AG20443 (cell line): ENCODE measurements at regions not wholly inside any gene's neighbourhood (a gene's known extent, or its start where the extent isn't known, plus 50 kb on each side); places are given as distances from the start of the nearest gene placed in this dataset.
"Not testable (repeated sequence)": the region's sequence is repeated elsewhere in the genome, so short reads cannot be mapped to it uniquely, and the experiment has no call there.

Source experiments
- DNase-seq: peaks from one replicate; pipeline ENCODE4 v3.0.0; 2012; ENCODE audit warnings: low spot score, mixed read lengths

DNA sequence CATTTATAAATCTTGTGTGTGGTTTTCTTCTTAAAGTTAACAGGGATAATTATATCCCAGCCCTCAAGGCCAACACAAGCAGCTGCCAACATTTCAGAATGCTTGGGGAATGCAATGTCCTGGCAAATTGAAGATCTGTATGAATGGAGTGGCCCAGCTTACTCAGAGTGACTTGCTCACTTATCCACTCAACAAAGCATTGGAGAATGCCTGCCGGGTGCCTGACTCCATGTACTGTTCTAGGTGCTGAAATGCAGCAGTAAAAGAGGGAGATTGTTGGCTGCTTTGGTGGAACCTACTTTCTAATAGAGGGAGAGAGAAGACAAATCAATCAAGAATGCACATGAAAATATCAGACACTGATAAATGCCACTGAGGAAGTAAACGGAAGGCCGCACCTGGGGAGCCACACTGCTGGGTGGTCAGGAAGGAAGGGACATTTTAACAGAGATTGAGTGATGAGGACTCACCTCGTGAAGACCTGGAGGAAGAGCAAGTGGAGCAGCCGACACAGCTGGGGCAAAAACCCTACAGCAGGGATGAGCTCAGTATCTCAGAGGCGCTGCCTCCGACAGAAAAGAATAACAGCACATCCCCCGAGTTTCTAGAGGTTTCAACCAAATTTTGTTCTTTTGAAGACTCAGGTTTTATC lies 61.2 kb upstream of the VASH1 start:
- DNase-seq, result no peak

- no peak for DNase-seq
Measured at GRCh38 chr14:76701436-76701835, 59.8 kb upstream of the VASH1 start.

GRCh38 chr14:76701981-76702380 lies 59.3 kb upstream of the VASH1 start:
- no peak for DNase-seq

GRCh38 chr14:76705214-76705613 lies 56.1 kb upstream of the VASH1 start:
- no peak for DNase-seq

DNA sequence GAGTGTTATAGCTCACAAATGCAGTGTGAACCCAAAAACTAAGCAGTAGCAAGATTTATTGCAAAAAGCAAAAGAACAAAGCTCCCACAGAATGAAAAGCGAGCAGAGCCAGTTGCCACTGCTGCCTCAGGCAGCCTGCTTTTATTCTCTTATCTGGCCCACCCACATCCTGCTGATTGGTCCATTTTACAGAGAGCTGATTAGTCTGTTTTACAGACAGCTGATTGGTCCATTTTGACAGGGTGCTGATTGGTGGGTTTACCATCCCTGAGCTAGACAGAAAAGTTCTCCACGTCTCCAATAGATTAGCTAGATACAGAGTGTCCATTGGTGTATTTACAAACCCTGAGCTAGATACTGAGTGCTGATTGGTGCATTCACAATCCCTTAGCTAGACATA lies 55.1 kb upstream of the VASH1 start:
- DNase-seq, result not testable (repeated sequence)

DNA sequence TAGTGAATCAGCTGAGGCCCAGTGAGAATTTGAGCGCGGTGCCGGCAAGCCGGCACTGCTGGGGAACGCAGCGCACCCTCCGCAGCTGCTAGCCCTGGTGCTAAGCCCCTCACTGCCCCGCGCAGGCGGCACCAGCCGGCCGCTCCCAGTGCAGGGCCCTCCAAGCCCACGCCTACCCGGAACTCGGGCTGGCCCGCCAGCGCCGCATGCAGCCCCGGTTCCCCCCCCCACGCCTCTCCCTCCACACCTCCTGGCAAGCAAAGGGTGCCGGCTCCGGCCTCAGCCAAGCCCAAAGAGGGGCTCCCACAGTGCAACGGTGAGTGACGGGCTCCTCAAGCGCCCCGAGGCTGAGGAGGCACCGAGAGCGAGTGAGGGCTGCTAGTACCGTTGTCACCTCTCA lies 54.5 kb upstream of the VASH1 start:
- DNase-seq, result no peak

DNA sequence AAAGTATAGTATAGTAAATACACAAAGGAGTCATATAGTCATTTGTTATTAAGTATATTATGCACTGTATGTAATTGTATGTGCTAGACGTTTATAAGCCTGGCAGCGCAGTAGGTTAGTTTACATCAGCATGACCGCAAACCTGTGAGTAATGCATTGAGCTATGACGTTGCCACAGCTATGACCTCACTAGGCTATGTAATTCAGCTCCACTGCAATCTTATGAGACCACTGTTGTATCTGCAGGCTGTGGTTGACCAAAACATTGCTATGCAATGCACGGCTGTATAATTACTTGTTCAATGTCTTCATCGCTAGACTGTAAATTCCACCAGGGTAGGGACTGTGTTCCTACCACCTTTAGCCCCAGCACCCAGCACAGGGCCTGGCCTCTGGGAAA lies 53.2 kb upstream of the VASH1 start:
- DNase-seq, result no peak

DNA sequence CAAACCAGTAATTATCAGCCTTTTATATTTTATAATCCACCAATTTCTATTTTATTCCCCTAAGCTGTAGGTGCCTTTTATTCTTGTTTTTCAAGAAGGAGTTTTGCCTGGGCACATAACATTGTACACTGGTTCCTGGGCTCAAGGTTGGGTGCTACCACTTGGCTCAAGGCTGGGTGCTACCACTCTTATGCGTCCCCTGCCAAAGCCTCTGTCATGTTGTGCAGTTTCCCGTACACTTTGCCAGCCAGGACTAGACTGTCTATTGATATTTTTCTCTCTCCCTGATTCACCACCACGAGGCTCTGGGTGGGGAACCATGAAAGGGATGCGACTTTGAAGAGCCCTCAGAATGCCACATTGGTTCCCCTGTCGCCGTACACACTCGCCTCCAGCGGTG lies 52.5 kb upstream of the VASH1 start:
- no peak for DNase-seq

DNA sequence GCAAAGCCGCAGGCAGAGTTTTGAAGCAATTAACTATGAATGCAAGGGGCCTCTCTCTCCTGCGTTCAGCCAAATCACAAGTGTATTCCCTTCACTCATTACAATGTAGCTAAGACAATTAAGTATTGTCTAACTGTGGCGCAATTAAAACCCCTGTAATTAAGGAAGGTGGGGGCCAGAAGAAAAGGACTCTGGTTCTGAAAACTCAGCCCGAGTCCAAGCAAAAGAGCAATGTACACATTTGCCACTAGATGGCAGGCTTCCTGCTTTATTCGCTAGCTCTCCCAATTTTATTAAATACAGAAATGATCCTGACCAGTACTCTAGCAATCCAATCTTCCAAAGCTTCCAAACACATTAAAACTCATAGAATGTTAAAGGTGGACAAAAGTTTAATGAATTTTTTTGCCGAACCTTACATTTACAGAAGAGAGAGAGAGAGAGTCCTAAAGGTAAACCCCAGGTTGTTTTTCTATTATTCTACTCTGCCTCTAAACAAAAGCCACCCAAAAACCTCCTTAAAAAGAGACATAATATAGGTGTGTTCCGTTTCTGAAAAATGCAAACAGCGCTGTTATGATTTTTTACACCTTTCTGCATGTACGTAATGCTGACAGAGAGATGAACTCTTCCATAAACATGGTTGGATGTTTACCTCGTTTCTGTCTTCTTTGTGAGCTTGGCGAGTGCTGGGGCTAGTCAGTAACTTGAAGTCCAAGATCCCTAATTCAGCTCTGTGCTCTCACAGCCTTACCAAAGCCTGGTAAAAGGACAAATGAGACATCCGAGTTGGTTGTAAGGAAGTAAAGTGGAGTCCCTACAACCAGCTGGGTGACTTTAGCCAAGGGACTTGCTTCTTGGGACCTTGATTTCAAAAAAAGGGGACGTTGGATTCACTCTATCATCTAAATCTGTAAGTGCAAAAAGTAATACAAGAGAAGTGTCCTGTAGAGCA lies 50.9 kb upstream of the VASH1 start:
- DNase-seq, result peak; percentile 63
